ENCODE measurements at regions not wholly inside any gene's neighbourhood (a gene's known extent, or its start where the extent isn't known, plus 50 kb on each side); places are given as distances from the start of the nearest gene placed in this dataset.
"Not testable (repeated sequence)": the region's sequence is repeated elsewhere in the genome, so short reads cannot be mapped to it uniquely, and the experiment has no call there.

GRCh38 chr12:84464616-84465015 is 448.0 kb downstream of the SLC6A15 start:
- no peak overlapping the region for H3K4me3 ChIP-seq (ENCODE audit: low read depth, low read length)
- no peak for DNase-seq (ENCODE audit: low read depth)
- TF ChIP-seq, protein P1, sequence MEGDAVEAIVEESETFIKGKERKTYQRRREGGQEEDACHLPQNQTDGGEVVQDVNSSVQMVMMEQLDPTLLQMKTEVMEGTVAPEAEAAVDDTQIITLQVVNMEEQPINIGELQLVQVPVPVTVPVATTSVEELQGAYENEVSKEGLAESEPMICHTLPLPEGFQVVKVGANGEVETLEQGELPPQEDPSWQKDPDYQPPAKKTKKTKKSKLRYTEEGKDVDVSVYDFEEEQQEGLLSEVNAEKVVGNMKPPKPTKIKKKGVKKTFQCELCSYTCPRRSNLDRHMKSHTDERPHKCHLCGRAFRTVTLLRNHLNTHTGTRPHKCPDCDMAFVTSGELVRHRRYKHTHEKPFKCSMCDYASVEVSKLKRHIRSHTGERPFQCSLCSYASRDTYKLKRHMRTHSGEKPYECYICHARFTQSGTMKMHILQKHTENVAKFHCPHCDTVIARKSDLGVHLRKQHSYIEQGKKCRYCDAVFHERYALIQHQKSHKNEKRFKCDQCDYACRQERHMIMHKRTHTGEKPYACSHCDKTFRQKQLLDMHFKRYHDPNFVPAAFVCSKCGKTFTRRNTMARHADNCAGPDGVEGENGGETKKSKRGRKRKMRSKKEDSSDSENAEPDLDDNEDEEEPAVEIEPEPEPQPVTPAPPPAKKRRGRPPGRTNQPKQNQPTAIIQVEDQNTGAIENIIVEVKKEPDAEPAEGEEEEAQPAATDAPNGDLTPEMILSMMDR (conservative IDR thresholded peaks at IDR 0.05; ENCODE audit: low read depth, low read length), result no peak

DNA sequence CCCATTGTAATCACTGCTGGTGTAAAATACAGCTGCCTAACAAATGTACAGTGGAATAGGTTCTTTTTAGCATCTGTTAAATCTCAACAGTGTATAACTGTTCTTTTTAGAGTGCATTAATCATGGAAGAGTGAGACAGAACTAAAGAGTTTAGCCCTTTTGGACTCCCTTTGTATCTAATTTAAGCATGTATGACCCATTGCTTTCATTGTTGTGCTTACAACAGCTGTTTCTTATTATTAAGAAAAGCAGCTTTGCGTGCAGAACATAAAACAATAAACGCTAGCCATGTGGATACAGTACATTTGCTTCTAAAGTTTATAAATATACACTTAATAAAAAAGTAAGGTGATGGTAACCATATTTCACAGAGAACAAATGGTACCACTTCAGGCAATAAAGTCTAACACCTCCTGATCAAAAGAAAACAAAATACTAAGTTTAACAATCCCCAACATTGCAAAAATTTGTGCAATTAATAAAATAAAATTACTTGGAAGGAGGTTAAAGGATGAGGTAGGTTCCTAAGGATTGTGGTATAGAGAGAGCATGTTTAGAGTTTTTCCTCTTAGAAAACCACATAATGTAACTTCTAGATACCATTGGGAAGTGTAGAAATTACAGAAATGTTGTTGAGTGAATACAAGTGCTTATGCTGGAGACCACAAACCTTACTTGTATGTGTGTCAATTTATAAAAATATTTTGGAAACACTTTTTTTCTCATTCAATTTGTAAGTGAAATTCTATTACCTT is 448.7 kb downstream of the SLC6A15 start:
- H3K4me3 ChIP-seq (ENCODE audit: low read depth, low read length), result no peak overlapping the region
- no peak for DNase-seq (ENCODE audit: low read depth)
- TF ChIP-seq, protein P1 (conservative IDR thresholded peaks at IDR 0.05; ENCODE audit: low read depth, low read length), result no peak

DNA sequence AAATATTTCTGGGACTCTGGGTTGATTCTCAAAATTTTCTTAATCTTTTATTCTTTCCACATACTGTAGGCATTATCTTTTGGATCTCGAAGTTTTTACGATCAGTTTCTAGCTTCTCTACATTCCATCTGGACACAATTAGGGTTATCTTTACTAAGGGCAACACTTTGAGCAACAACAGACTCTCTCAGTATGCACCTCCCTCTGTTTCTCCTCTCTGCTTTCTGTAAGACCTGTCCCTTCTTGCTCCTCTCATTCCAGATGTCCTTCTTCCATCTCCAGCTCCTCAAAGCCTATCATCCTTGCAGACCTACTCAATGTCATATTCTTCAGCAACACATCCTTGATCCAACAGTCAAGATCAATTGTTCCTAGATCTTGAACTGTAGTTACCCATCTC is 457.0 kb downstream of the SLC6A15 start:
- H3K4me3 ChIP-seq (ENCODE audit: low read depth, low read length), result no peak overlapping the region
- no peak for DNase-seq (ENCODE audit: low read depth)
- TF ChIP-seq, protein P1 (conservative IDR thresholded peaks at IDR 0.05; ENCODE audit: low read depth, low read length), result no peak

DNA sequence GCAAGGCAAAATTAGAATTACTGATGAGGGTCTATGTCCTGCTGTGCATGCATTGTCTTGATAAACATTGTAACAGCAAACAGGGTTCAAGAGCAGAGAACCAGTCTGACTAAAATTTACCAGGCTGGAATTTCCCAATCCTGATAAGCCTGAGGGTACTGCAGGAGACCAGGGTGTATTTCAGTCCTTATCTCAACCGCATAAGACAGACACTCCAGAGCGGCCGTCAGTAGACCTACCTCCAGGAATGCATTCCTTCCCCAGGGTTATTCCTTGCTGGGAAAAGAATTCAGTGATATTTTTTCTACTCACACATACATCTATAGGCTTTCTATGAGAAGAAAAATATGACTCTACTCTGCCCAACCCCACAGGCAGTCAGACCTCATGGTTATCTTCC is 466.1 kb downstream of the SLC6A15 start:
- DNase-seq (ENCODE audit: low read depth); H3K4me3 ChIP-seq (ENCODE audit: low read depth, low read length): not testable (repeated sequence)

DNA sequence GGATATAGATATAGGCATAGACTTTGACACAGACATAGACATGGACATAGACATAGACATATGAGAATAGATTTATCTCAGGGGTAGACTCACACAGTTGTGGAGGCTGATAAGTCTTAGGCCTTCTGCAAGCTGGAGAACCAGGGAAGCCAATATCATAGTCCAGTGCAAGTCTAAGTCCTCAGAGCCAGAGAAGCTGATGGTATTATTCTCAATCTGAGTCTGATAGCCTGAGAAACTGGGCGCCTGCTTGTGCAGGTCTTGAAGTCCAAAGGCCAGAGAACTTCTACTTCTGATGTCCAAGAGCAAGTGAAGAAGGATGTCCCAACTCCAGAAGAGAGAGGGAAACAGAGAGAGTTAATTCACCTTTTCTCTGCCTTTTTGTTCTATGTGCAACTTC is 476.5 kb downstream of the SLC6A15 start:
- no peak overlapping the region for H3K4me3 ChIP-seq (ENCODE audit: low read depth, low read length)
- TF ChIP-seq, protein P1 (conservative IDR thresholded peaks at IDR 0.05; ENCODE audit: low read depth, low read length), result no peak
- no peak for DNase-seq (ENCODE audit: low read depth)

DNA sequence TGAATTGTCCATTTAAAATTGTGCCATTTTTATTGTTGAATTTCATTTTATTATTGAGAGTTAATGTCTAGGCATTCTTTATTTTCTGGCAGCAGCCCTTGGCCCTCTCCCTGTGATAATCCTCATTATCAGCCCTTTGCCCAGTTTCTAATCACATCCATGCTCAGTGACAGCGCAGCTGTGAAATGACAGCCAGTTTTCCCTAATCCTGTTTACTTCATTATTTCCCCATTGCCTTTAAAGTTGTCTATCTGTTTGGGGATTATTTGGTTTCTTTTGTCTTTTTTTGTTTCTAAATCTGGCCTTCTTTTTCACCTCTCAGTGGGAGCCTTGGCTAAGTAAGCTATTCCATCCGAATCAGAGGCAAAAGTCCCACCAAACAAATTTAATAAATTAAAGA is 476.9 kb downstream of the SLC6A15 start:
- TF ChIP-seq, protein P1 (conservative IDR thresholded peaks at IDR 0.05; ENCODE audit: low read depth, low read length), result no peak
- no peak overlapping the region for H3K4me3 ChIP-seq (ENCODE audit: low read depth, low read length)
- DNase-seq (ENCODE audit: low read depth), result no peak

GRCh38 chr12:84422340-84422739 is 490.3 kb downstream of the SLC6A15 start:
- TF ChIP-seq, protein P1 (conservative IDR thresholded peaks at IDR 0.05; ENCODE audit: low read depth, low read length), result no peak
- no peak overlapping the region for H3K4me3 ChIP-seq (ENCODE audit: low read depth, low read length)
- no peak for DNase-seq (ENCODE audit: low read depth)

All from epithelial cell of proximal tubule (primary cell).